CD4-positive, alpha-beta T cell treated with Interleukin-6 for 4 hours (primary cell): ENCODE measurements at regions not wholly inside any gene's neighbourhood (a gene's known extent, or its start where the extent isn't known, plus 50 kb on each side); places are given as distances from the start of the nearest gene placed in this dataset.

Experiments
- DNase-seq: peaks from one replicate; pipeline ENCODE4 v3.0.0-alpha.2; 2020; ENCODE audit warnings: mixed read lengths

GRCh38 chrX:26334232-26334631, 118.3 kb downstream of the MAGEB5 start:
- no peak for DNase-seq

GRCh38 chrX:26328608-26329319, 112.8 kb downstream of the MAGEB5 start:
- no peak for DNase-seq

GRCh38 chrX:26309262-26309661, 93.3 kb downstream of the MAGEB5 start:
- DNase-seq: no peak

- no peak for DNase-seq
Observed at GRCh38 chrX:26295425-26295824, 79.5 kb downstream of the MAGEB5 start.

- DNase-seq: no peak
Observed at GRCh38 chrX:26286836-26287235, 70.9 kb downstream of the MAGEB5 start.
